Caco-2 (cell line): ENCODE measurements at regions not wholly inside any gene's neighbourhood (a gene's known extent, or its start where the extent isn't known, plus 50 kb on each side); places are given as distances from the start of the nearest gene placed in this dataset.

Experiments
- BruUV-seq: library from RNA; stranded (reverse); fragments of 400-500 nt; replicated peaks from 2 replicates; lab custom pipeline; 2021; lab: Mats Ljungman, UMichigan
- CTCF ChIA-PET: fragments of 300-600 bp; sonication (Branson Sonifier 250); formaldehyde crosslinking; loops from one replicate; lab custom pipeline; 2022; ENCODE audit warnings: antibody characterized with exemption; lab: Charles Lee
- POLR2A ChIA-PET: fragments of 300-600 bp; sonication (Branson Sonifier 250); formaldehyde crosslinking; loops from one replicate; lab custom pipeline; 2022; ENCODE audit warnings: antibody characterized with exemption; lab: Charles Lee
- DNase-seq, 2 experiments: peaks; one replicate each; pipeline versions ENCODE4 v3.0.0 to v3.0.0-alpha.2; 2020 to 2022
- H3K27me3 ChIP-seq: replicated peaks from 2 replicates; pipeline ENCODE4 v1.6.0; 2011; ENCODE audit warnings: low read length; ENCODE audit not compliant: control insufficient read depth, insufficient read depth
- H3K36me3 ChIP-seq: 2 replicates; pipeline ENCODE4 v1.5.1; 2011; ENCODE audit warnings: low read length; ENCODE audit not compliant: control insufficient read depth, insufficient read depth
- H3K4me1 ChIP-seq: fragments of 250-450 bp; sonication (Bioruptor Pico); 2 replicates; pipeline ENCODE4 v1.5.1; 2020; ENCODE audit warnings: mild to moderate bottlenecking
- H3K4me3 ChIP-seq: 2 replicates; pipeline ENCODE4 v1.5.1; 2011; ENCODE audit warnings: low read depth, mild to moderate bottlenecking, control low read depth, low read length
- H3K9me3 ChIP-seq: fragments of 250-450 bp; sonication (Bioruptor Pico); 2 replicates; pipeline ENCODE4 v1.5.1; 2020; ENCODE audit warnings: mild to moderate bottlenecking, moderate library complexity
- H3K27ac Mint-ChIP-seq: one replicate; pipeline ENCODE4 v1.8.0; 2022; ENCODE audit warnings: mixed read lengths; ENCODE audit not compliant: unreplicated experiment
- H3K27me3 Mint-ChIP-seq: one replicate; pipeline ENCODE4 v1.8.0; 2022; ENCODE audit warnings: mixed read lengths; ENCODE audit not compliant: insufficient read depth, unreplicated experiment
- H3K36me3 Mint-ChIP-seq: one replicate; pipeline ENCODE4 v1.8.0; 2022; ENCODE audit warnings: mild to moderate bottlenecking, mixed read lengths; ENCODE audit not compliant: insufficient read depth, unreplicated experiment
- H3K4me1 Mint-ChIP-seq: one replicate; pipeline ENCODE4 v1.8.0; 2022; ENCODE audit warnings: low read depth, mixed read lengths; ENCODE audit not compliant: unreplicated experiment
- H3K4me3 Mint-ChIP-seq: one replicate; pipeline ENCODE4 v1.8.0; 2022; ENCODE audit warnings: mild to moderate bottlenecking, moderate library complexity, mixed read lengths; ENCODE audit not compliant: unreplicated experiment
- H3K9me3 Mint-ChIP-seq: one replicate; pipeline ENCODE4 v1.8.0; 2022; ENCODE audit warnings: mixed read lengths; ENCODE audit not compliant: unreplicated experiment
- intact Hi-C: fragments of 100-400 bp; cut with micrococcal nuclease; formaldehyde crosslinking; loops from one replicate; pipeline ENCODE4 v1.10.0; 2022; ENCODE audit not compliant: unreplicated experiment
- TF ChIP-seq, protein P1 (sequence below), 2 experiments: fragments of 200-600 bp in 1 of 2; IDR thresholded peaks; 1 replicate in 1 of 2; 2 replicates in 1 of 2; pipeline versions ENCODE4 v1.5.1 to v1.8.0; 2011 to 2022; ENCODE audit warnings: antibody characterized with exemption in 1 of 2, control low read depth in 1 of 2, inconsistent platforms in 1 of 2, low read depth in 1 of 2, low read length in 1 of 2, mild to moderate bottlenecking in 1 of 2, moderate library complexity in 1 of 2; ENCODE audit not compliant: insufficient read depth in 1 of 2, severe bottlenecking in 1 of 2, unreplicated experiment in 1 of 2

DNA sequence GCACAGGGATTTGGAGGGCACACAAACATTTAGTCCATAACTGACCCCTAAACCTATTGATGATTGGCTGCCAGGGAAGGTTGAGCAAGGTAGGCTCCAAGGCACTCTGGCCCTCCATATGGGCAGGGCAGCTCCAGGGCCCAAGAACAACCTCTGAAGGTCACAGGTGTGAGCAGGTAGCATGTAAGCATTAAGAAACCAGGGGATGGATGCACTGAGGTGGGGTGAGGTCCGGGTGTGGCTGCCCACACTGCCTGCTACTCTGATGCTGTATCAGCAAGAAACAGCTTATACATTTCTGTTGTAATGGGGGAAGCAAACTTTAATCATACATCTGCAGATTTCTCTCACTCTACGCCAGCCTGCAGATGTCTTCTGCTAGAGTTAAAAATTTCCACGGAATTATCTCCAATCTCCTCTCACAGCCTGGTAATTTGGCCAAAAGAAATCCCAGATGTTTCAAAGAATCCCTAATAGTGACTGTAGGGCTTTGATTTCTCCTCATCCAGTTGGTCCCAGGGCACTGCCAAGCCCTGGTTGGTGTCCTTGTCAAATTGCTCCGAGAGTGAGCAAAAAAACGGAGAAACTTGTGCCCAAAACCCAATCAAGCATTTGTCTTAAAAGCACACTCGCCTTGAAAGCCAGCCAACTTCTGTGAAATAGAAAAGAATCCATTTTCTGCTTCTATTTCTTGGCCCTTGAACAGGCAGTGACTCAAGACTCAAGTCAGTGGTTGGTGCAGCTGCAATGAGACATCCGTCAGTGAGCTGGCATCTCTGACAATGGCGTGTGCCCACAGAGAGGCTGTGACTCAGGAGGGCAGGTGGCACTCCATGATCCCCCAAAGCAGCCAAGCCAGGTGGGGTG, 72.5 kb upstream of the MRI1 start:
- Mint-ChIP-seq H3K4me1 (no peaks in the 10 kb centered on the region), H3K36me3 (no peaks in the 10 kb centered on the region), H3K9me3 (no peaks in the 10 kb centered on the region), H3K27me3 (peaks cover 3% of the 10 kb centered on the region), H3K27ac (no peak overlapping the region), H3K4me3 (no peak overlapping the region)
- H3K27me3 ChIP-seq: no peaks in the 10 kb centered on the region
- no peaks in the 10 kb centered on the region for H3K4me1 ChIP-seq
- ChIA-PET CTCF (no interaction called here), POLR2A (no interaction called here)
- intact Hi-C loops: no loop called here
- no peaks in the 10 kb centered on the region for H3K9me3 ChIP-seq
- BruUV-seq: no TSS peak
- DNase-seq: no peak
- no peaks in the 10 kb centered on the region for H3K36me3 ChIP-seq
- no peak overlapping the region for H3K4me3 ChIP-seq
- TF ChIP-seq, protein P1, sequence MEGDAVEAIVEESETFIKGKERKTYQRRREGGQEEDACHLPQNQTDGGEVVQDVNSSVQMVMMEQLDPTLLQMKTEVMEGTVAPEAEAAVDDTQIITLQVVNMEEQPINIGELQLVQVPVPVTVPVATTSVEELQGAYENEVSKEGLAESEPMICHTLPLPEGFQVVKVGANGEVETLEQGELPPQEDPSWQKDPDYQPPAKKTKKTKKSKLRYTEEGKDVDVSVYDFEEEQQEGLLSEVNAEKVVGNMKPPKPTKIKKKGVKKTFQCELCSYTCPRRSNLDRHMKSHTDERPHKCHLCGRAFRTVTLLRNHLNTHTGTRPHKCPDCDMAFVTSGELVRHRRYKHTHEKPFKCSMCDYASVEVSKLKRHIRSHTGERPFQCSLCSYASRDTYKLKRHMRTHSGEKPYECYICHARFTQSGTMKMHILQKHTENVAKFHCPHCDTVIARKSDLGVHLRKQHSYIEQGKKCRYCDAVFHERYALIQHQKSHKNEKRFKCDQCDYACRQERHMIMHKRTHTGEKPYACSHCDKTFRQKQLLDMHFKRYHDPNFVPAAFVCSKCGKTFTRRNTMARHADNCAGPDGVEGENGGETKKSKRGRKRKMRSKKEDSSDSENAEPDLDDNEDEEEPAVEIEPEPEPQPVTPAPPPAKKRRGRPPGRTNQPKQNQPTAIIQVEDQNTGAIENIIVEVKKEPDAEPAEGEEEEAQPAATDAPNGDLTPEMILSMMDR (IDR thresholded peaks at IDR 0.05; ENCODE audit: insufficient read depth in 1 of 2, low read depth in 1 of 2, low read length in 1 of 2, severe bottlenecking in 1 of 2, unreplicated experiment in 1 of 2): no peak

DNA sequence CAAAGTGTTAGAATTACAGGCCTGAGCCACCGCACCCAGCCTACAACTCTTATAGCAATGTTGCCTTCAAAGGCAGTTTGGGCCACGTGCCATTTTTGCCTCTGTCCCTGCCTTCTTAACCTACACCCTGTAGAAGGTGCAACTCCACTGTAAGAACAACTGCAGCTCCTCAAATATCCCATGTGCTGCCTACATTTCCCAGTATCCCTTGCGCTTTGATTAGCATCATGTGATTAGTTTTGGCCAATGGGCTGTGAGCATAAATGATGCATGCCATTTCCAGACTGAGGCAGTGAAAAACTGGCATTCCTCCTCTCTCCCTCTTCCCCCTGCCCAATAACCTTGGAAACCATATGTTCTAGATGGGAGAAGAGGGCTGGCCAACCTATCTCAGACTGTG, 75.2 kb upstream of the MRI1 start:
- no peaks in the 10 kb centered on the region for H3K9me3 Mint-ChIP-seq
- ChIA-PET POLR2A (no interaction called here), CTCF (no interaction called here)
- no peaks in the 10 kb centered on the region for H3K27me3 ChIP-seq
- no peak overlapping the region for H3K27ac Mint-ChIP-seq
- no peak overlapping the region for H3K4me3 ChIP-seq
- intact Hi-C loops: no loop called here
- no peaks in the 10 kb centered on the region for H3K9me3 ChIP-seq
- H3K27me3 Mint-ChIP-seq: peaks cover 3% of the 10 kb centered on the region
- H3K36me3 ChIP-seq: no peaks in the 10 kb centered on the region
- H3K4me1 ChIP-seq: no peaks in the 10 kb centered on the region
- H3K4me1 Mint-ChIP-seq: no peaks in the 10 kb centered on the region
- H3K36me3 Mint-ChIP-seq: no peaks in the 10 kb centered on the region
- TF ChIP-seq, protein P1 (IDR thresholded peaks at IDR 0.05; ENCODE audit: insufficient read depth in 1 of 2, low read depth in 1 of 2, low read length in 1 of 2, severe bottlenecking in 1 of 2, unreplicated experiment in 1 of 2): no peak
- no peak overlapping the region for H3K4me3 Mint-ChIP-seq
- no TSS peak for BruUV-seq
- DNase-seq: peak; percentile 30 to 35

DNA sequence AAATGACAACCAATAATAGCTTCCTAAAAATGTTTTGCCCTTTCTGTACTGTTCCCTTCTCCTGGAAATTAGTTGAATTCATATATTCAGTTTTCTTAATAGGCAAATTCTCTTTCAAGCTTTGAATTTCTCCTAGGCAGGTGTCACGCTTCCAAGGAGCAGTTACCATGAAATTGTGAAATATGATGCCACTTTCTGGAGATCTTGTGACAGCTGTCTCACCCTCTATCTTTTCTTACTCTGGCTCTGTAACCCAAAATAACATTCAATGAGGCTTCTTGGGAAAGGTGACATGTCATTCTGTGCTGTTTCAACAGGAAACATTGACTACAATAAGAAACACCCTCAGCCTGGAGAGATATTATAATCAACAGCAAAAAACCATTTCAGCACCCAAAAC, 80.3 kb upstream of the MRI1 start:
- DNase-seq: no peak
- H3K9me3 Mint-ChIP-seq: peaks cover 15% of the 10 kb centered on the region

More for the DNA sequence above, 80.3 kb upstream of the MRI1 start:
- no peaks in the 10 kb centered on the region for H3K4me1 Mint-ChIP-seq
- Histone ChIP-seq H3K9me3 (peaks cover 6% of the 10 kb centered on the region; the same call in 1 of the 2 replicates), H3K4me3 (no peak overlapping the region), H3K4me1 (no peaks in the 10 kb centered on the region), H3K36me3 (no peaks in the 10 kb centered on the region), H3K27me3 (no peaks in the 10 kb centered on the region)
- H3K36me3 Mint-ChIP-seq: no peaks in the 10 kb centered on the region
- TF ChIP-seq, protein P1 (IDR thresholded peaks at IDR 0.05; ENCODE audit: insufficient read depth in 1 of 2, low read depth in 1 of 2, low read length in 1 of 2, severe bottlenecking in 1 of 2, unreplicated experiment in 1 of 2): no peak
- ChIA-PET POLR2A (no interaction called here), CTCF (no interaction called here)
- intact Hi-C loops: no loop called here
- no peak overlapping the region for H3K27ac Mint-ChIP-seq
- no peak overlapping the region for H3K4me3 Mint-ChIP-seq
- BruUV-seq: no TSS peak
- H3K27me3 Mint-ChIP-seq: no peaks in the 10 kb centered on the region
